NCI-H526 treated with DMSO at 0.1 percent for 48 hours (cell line): ENCODE measurements at regions not wholly inside any gene's neighbourhood (a gene's known extent, or its start where the extent isn't known, plus 50 kb on each side); places are given as distances from the start of the nearest gene placed in this dataset.

Experiments used
- DNase-seq: peaks from one replicate; lab custom pipeline; 2025; lab: John Stamatoyannopoulos, UW

DNA sequence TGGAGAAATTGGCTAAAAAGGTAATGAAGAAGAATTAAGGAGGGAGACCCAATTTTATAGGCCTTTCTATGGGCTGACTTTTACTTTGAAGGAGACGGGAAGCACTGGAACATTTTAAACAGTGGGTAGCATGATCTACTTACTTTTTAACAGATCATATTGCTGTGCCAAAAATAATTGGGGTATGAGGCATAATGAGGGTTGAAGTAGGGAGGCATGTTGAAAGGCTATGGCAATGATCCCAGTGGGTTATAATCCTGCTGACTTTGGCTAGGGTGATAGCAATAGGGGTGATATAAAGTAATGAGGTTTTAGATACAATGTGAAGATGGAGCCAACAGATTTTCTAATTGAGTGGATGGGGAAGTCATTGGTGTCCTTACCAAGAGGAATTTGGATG is 73.2 kb downstream of the GPR37 start:
- no peak for DNase-seq

DNA sequence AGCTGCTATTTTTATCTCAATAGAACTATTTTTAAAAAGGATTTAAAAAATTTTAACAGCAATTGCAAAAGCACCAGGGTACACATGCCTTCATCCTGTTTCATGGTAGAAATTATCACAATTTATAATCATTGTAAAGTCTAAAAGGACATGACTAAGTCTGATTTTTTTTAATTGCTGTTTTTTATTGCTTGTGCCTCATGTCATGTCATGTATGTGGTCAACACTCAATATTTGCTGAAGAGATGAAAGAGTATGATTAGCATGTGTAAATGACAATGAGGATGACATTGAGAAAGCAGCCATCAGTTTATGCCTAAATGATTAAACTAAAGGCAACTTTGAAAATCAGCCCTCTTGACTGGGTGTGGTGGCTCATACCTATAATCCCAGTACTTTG is 74.8 kb downstream of the GPR37 start:
- no peak for DNase-seq

GRCh38 chr7:124689931-124690330 is 75.7 kb downstream of the GPR37 start:
- no peak for DNase-seq

- no peak for DNase-seq
These were observed 76.1 kb downstream of the GPR37 start for GRCh38 chr7:124689523-124689922.

DNA sequence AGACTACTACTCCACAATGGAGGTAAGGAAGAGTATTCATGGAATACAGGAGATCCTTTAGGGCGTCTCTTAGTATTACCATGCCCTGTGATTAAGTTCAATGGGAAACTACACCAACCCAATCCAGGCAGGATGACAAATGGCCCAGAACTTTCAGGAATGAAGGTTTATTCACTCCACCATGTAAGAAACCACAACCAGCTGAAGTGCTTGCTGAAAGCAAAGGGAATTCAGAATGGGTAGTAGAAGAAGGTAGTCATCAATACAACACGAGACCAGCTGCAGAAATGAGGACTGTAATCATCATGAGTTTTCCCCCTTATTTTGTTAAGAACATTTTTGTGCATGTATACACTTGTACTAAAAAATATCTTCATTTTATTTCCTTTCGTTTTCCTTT is 76.6 kb downstream of the GPR37 start:
- no peak for DNase-seq

DNA sequence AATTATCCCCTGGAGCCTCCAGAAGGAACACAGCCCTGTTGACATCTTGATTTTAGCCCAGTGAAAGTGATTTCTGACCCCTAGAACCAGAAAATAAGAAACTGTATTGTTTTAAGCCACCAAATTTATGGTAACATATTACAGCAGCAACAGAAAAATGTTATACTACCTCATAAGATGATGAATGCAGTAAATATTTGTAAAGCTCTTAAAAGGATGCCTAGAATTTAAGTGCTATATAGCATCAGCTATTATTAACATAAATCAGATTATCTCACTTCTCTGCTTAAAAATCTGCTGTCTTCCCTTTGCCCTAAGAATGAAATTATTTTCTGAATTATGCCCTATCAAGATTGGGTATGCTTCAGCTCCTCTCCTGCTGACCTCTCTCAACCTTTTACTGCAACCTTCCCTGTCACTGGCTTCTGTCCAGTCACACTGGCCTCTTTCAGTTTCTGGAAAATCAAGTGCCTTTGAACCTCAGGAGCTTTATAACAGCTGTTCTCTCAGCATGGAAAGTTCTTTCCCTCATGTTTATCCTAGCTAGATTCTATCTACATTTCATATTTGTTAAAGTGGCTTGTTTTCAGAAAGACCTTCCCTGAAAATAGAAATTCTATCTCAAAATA is 78.9 kb downstream of the GPR37 start:
- no peak for DNase-seq

- no peak for DNase-seq
These were observed 83.6 kb downstream of the GPR37 start for GRCh38 chr7:124681946-124682345.

DNA sequence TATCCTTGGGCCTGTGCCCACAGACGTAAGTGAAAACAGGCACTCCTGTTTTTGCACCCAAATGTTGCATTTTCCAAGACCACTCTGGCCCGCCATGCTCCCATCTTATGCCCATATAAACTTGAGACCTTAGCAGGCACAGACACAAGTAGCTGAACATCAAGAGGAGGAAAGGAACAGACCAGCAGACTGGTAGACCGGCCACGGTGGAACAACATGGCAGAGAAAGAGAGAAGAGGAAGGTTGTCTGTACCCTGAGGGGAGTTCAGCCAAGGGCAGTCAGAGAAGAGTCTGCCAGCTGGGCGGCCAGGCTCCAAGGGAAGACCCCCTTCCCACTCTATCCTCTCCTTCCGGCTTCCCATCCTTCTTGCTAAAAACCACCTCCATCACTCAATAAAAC is 85.3 kb downstream of the GPR37 start:
- DNase-seq: no peak

- DNase-seq: no peak
These were observed 85.9 kb downstream of the GPR37 start for GRCh38 chr7:124679586-124680225.

DNA sequence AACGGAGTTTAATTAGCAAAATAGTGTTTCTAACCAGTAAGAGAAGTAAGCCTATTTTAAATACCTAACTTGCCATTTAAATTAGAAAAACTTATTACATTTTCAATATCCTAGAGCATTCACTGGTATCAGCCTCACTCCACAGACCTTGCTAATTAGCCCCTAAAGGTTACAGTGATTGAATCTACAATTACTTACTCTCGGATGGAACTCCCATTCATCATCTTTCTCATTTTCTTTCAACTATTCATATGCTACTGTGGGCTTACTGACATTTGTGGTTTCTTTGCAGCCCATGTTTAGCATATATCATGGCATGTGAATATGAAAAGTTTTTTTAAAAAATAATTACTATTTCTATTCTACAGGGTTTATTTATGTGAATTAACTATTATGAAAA is 86.4 kb downstream of the GPR37 start:
- no peak for DNase-seq

- no peak for DNase-seq
These were observed 91.1 kb downstream of the GPR37 start for GRCh38 chr7:124674451-124674850.

DNA sequence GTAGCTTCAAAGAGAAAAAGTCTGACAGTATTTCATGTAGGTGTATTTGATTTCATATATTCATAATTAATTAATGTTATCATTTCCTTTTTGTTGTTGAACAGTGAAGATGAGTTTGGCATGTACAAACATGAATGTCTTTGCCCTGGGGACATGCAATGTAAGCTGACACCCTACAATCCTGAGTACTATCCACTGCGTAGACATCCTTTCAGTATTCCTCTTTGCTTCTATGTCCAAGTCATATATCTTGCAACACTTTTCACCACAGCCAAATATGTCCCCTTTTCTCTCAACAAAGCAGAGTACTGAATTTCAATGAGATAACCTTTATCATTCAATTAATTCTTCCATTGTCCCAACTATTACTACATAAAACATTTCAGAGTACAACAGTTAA is 93.6 kb downstream of the GPR37 start:
- peak; percentile 43 for DNase-seq

DNA sequence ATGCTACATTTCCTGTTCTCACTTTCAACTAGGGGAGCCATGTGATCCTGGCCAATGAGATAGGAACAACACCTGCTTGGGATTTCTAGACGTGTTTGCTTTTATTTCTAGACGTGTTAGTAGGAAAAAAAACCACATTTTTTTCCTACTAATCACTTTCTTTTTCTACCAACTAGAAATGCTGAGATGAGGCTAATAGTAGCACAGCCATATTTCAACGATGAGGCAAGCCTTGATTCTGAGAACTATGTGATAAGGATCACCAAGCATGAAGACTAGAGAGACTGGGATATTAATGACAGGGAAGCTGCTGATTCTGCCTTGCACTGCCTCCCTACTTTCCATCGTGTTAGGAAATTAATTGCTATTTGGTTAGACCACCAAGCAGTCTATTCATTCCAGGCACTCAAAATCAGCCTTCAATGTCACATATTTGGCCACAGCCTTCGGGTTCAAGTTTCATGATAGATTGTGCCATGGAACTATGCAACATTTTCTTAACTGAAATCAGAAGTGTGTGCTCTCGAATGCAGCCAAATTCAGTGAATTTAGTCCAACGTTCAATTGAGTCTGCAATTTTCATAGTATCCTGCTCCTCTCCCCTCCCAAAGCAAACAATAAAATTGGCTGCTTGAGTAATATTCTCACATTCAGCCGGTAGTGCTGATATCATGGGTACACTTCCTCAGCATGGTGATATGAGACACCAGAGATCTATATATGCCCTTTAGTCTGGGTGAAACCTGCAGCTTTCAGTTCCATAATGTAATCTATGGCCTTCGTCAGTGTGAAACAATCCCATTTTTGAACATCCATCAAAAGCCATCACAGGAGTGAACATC is 98.1 kb downstream of the GPR37 start:
- DNase-seq: no peak

- DNase-seq: no peak
These were observed 102.7 kb downstream of the GPR37 start for GRCh38 chr7:124662937-124663336.

DNA sequence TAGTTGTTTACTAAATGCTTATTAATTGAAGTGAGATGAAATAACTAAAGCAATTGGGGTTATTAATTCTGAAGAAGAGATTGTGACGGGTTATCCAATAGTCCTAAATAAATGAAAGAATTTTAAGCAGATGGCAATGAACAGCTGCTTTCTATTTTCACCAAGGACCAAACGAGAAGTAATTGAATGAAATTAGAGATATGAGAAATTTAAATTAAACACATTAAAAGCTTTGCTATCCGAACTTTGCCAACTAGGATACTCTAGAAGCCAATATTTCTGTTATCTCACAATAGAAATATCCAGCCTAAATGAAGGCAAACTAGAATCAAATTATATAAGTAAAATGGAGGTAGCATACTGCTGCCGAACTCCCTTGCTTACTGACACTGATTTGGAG is 103.2 kb downstream of the GPR37 start:
- no peak for DNase-seq

DNA sequence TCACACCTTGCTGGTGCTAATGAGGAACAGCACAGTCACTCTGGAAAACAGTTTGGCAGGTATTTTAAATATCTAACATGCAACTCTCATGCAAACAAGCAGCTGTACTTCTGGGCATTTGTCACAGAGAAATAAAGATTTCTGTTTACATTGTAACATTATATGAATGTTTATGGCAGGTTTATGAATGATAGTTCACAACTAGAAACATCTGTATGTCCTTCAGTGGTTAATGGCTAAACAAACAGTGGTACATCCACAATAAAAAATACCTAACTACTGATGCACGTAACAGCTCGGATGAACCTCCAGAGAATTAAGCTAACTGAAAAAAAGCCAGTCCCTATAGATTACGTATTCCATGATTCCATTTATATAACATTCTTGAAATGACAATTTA is 109.6 kb downstream of the GPR37 start:
- DNase-seq: peak; percentile 98

DNA sequence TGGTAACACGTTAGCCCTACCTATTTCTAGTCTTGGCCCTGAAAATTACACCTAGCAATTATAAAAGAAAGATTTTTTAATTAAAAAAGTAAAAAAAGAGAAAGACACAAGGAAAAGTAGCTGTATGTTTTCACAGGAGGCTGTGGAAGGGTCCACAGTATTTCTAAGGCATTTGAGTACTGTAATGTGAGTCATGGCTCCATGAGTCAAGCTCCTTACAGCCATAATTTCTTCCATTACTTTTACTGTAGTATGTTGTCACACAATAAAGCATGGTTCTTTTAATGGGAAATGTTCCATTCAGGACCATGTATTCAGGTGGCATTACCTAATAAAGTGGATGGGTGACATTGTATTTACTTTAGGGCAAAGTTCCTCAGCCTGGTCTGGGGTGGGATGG is 113.4 kb downstream of the GPR37 start:
- no peak for DNase-seq

DNA sequence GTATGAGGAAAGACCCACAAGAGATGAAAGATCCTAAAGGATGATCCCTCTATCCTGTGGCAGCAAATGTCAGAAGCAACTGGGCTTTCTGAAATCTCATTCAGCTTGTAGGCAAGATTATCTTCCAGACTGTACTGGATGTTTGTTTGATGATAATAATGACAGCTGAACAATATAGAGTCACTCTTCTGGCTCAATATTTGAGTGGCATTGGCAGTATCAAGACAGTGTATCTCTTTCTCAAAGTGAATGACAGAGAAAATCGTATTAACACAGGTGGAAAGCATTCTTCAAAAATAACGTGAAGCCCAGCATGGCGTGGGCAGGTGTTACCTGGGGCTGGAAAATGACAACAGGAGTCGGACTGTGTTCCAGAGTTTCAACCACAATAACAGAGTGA is 114.5 kb downstream of the GPR37 start:
- no peak for DNase-seq

DNA sequence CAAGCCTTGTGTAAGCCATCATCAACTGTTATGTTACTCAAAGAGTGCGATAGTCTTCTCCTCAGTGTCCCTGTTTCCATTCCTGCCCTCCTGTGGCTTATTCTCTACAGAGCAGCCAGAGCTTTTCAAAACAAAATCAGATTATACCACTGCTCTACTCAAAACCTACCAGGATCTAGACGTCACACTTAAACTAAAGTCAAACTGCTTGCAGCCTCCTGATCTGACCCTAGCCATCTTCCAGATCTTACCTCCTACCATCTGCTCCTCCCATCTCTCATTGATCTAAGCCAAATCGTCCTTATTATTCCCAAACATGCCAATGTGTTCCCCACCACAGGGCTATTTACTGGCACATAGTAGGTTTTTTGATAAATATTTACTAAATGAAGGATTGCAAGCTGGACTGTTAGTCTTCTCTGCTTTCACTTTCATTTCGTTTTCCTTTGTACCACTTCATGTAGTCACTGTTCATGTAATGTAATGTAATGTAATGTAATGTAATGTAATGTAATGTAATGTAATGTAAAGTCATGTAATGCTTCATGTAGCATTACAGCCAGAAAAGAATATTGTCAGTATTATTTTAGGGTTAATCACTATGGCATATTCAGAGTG is 116.1 kb downstream of the GPR37 start:
- no peak for DNase-seq

- DNase-seq: no peak
These were observed 117.8 kb downstream of the GPR37 start for GRCh38 chr7:124647630-124648306.

- no peak for DNase-seq
These were observed 119.9 kb downstream of the GPR37 start for GRCh38 chr7:124645704-124646103.

DNA sequence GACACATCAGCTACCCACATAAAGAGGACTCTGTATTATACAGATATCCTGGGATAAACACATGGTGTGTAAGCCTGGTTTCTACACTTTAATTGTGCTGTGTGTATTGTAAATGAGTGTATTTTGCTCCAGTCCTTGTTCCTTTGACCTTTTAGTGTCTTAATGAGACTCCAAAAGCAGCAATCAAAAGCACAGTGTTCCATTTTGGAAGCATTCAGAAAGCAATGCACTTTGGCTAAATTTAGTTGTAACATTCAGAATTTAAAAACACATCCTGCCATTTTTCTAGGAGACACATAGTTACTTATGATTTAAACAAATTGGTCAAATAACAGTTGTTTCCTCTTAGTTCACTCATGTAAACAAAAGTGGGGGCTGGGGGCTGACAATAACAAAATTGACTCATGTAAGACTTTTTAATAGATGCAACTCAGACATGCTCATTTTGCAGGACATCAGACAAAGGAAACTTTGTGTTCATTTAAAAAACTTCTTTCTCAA is 122.2 kb downstream of the GPR37 start:
- no peak for DNase-seq
